NCI-H1092 (cell line): ENCODE measurements at regions not wholly inside any gene's neighbourhood (a gene's known extent, or its start where the extent isn't known, plus 50 kb on each side); places are given as distances from the start of the nearest gene placed in this dataset.

Experiments
- DNase-seq: peaks from one replicate; lab custom pipeline; 2025; lab: John Stamatoyannopoulos, UW

- no peak for DNase-seq
These were observed 76.4 kb upstream of the FOXG1 start for GRCh38 chr14:28690029-28690692.

DNA sequence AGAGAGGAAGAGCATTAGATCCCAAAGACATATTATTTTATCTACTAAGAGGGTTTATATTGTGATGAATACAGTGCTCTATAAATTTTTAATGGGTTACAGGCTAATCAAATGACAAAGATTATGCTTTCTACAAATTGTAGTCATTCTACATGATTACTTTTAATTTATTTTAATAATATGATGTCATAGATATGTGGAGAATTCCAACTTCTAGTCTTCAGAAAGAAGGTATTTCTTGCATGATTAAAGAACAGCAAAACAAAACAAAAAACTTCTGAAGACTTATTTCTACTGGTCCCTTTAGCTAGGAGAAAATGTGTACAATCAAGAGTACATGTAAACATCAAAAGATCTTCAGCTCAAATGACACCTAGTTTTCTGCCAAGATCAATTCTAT lies 71.5 kb upstream of the FOXG1 start:
- no peak for DNase-seq

GRCh38 chr14:28701733-28702132 lies 64.9 kb upstream of the FOXG1 start:
- DNase-seq: no peak

GRCh38 chr14:28703482-28703881 lies 63.1 kb upstream of the FOXG1 start:
- DNase-seq: no peak

- DNase-seq: no peak
These were observed 62.4 kb upstream of the FOXG1 start for GRCh38 chr14:28704153-28704552.

GRCh38 chr14:28707814-28708213 lies 58.8 kb upstream of the FOXG1 start:
- DNase-seq: no peak

GRCh38 chr14:28709571-28710305 lies 56.8 kb upstream of the FOXG1 start:
- no peak for DNase-seq
